ENCODE measurements at regions not wholly inside any gene's neighbourhood (a gene's known extent, or its start where the extent isn't known, plus 50 kb on each side); places are given as distances from the start of the nearest gene placed in this dataset.

GRCh38 chr19:13557756-13558398 lies 51.6 kb upstream of the CACNA1A start:
- FAIRE-seq (no peak), DNase-seq (ENCODE audit: low read depth, low spot score) (no peak)
- intact Hi-C loops (cut with micrococcal nuclease) (no loop called here), dilution Hi-C loops (cut with MboI; ENCODE audit: extremely low pct_ligation_motif_present, low sequenced_read_pairs) (no loop called here)
- no TSS peak for BruUV-seq (replicated peaks)
- no peak overlapping the region for H3K4me2 ChIP-seq (ENCODE audit: insufficient read depth, low read length)
- no peaks in the 10 kb centered on the region for H3K27me3 ChIP-seq (ENCODE audit: control insufficient read depth in 2 of 2, insufficient read depth in 2 of 2, low read length in 2 of 2)
- H4K20me1 ChIP-seq (replicated peaks; ENCODE audit: control insufficient read depth, extremely low read depth, insufficient read depth, low read length), result no peaks in the 10 kb centered on the region
- no peaks in the 10 kb centered on the region for H3K9me3 ChIP-seq (replicated peaks; ENCODE audit: control insufficient read depth, insufficient read depth, low read length)
- ChIA-PET CTCF (interaction anchor here (1.1 kb wide), 1 partner anchor 31 kb away, joined by 3 read pairs; no protein-coding TSS in a partner anchor), POLR2A (no interaction called here)
- no peaks in the 10 kb centered on the region for H3K36me3 ChIP-seq (ENCODE audit: control insufficient read depth in 2 of 2, extremely low read depth in 1 of 2, insufficient read depth in 2 of 2, low read length in 2 of 2)
- H3K9ac ChIP-seq (replicated peaks; ENCODE audit: extremely low read depth, insufficient read depth, low read length), result no peak overlapping the region
- TF ChIP-seq JUN (IDR thresholded peaks at IDR 0.05; ENCODE audit: borderline replicate concordance, insufficient read depth, insufficient read length, low read depth) (no peak), POLR2A (IDR thresholded peaks at IDR 0.05; ENCODE audit: low read depth, low read length) (no peak), POLR2AphosphoS5 (IDR thresholded peaks at IDR 0.05; ENCODE audit: insufficient read depth, low read depth, low read length) (no peak), CTCF (IDR thresholded peaks at IDR 0.05; ENCODE audit: extremely low read depth in 1 of 2, insufficient read depth in 1 of 2, low read depth in 1 of 2, low read length in 2 of 2) (no peak), MYC (IDR thresholded peaks at IDR 0.05; ENCODE audit: low read depth, low read length) (no peak), GATA2 (IDR thresholded peaks at IDR 0.05; ENCODE audit: insufficient read depth, insufficient read length, low read depth, low read length) (no peak), MAX (IDR thresholded peaks at IDR 0.05; ENCODE audit: insufficient read depth, insufficient read length) (no peak), FOS (IDR thresholded peaks at IDR 0.05; ENCODE audit: borderline replicate concordance, insufficient read depth, low read length) (no peak), EZH2 (IDR thresholded peaks at IDR 0.05; ENCODE audit: borderline replicate concordance, low read depth, low read length, severe bottlenecking) (no peak)
- no peak overlapping the region for H2AFZ ChIP-seq (ENCODE audit: low read depth, low read length)
- no peak overlapping the region for H3K4me3 ChIP-seq (replicated peaks in 1 of 3; ENCODE audit: insufficient read depth in 1 of 3, low read depth in 1 of 3, low read length in 3 of 3)
- H3K4me1 ChIP-seq (ENCODE audit: control insufficient read depth, extremely low read depth, insufficient read depth, low read length), result no peaks in the 10 kb centered on the region
- H3K27ac ChIP-seq (ENCODE audit: insufficient read depth, low read depth, low read length), result no peak overlapping the region
- no peaks in the 10 kb centered on the region for H3K79me2 ChIP-seq (ENCODE audit: control insufficient read depth, insufficient read depth, low read length)
- no peaks in the 10 kb centered on the region for H3K9me1 ChIP-seq (replicated peaks; ENCODE audit: control insufficient read depth, extremely low read depth, insufficient read depth, low read length)
